B cell (primary cell): ENCODE measurements at regions not wholly inside any gene's neighbourhood (a gene's known extent, or its start where the extent isn't known, plus 50 kb on each side); places are given as distances from the start of the nearest gene placed in this dataset.
A peak's percentile ranks its signal among the peaks of the same experiment; 100 is the strongest.

Source experiments
- ATAC-seq: fragments of 200-7000 bp; cut with Tn5 transposase; one replicate; pipeline ENCODE4 v1.10.0; 2021; ENCODE audit warnings: low read depth, mild to moderate bottlenecking, moderate number of reproducible peaks, moderate library complexity
- CTCF ChIA-PET: fragments of 350-600 bp; sonication (Branson Sonifier 250); formaldehyde crosslinking; loops from one replicate; lab custom pipeline; 2021; ENCODE audit warnings: antibody characterized with exemption, inconsistent platforms; lab: Charles Lee
- POLR2A ChIA-PET: fragments of 350-600 bp; sonication (Branson Sonifier 250); formaldehyde crosslinking; loops from one replicate; lab custom pipeline; 2021; ENCODE audit warnings: antibody characterized with exemption; lab: Charles Lee
- DNase-seq: peaks from one replicate; pipeline ENCODE4 v3.0.0; 2013
- H2AFZ ChIP-seq: 2 replicates; pipeline ENCODE4 v1.6.1; 2012; ENCODE audit warnings: mild to moderate bottlenecking, low read depth, low read length; ENCODE audit not compliant: insufficient read depth, poor library complexity, severe bottlenecking
- H3K27ac ChIP-seq, 2 donors: 1 replicate in 1 of 2; 2 replicates in 1 of 2; pipeline ENCODE4 v1.5.1; 2012 to 2013; ENCODE audit warnings: low read length in 2 of 2, mild to moderate bottlenecking in 2 of 2, moderate library complexity in 1 of 2
- H3K27me3 ChIP-seq, 4 experiments: fragments of 200-600 bp in 1 of 4; sonication (generic) in 1 of 4; replicated peaks in 1 of 4; 1 replicate in 2 of 4; 2 replicates in 2 of 4; pipeline versions ENCODE4 v1.6.1 to v1.7.0; 2013 to 2016; ENCODE audit warnings: low read length in 3 of 4, mild to moderate bottlenecking in 2 of 4, mixed read lengths in 1 of 4, moderate library complexity in 1 of 4; ENCODE audit not compliant: insufficient read depth in 4 of 4, control insufficient read depth in 3 of 4; ENCODE audit errors: control extremely low read depth in 1 of 4
- H3K36me3 ChIP-seq, 2 experiments: replicated peaks in 1 of 2; 1 replicate in 1 of 2; 2 replicates in 1 of 2; pipeline versions ENCODE4 v1.6.1 to v1.7.1; 2013; ENCODE audit warnings: low read length in 1 of 2; ENCODE audit not compliant: insufficient read depth in 2 of 2, control insufficient read depth in 1 of 2; ENCODE audit errors: control extremely low read depth in 1 of 2, extremely low read depth in 1 of 2
- H3K4me1 ChIP-seq, 2 donors: fragments of 200-600 bp in 1 of 2; sonication (generic) in 1 of 2; 1 replicate in 1 of 2; 2 replicates in 1 of 2; pipeline versions ENCODE4 v1.5.1 to v1.6.1; 2013 to 2017; ENCODE audit warnings: low read length in 2 of 2; ENCODE audit not compliant: control insufficient read depth in 2 of 2, insufficient read depth in 2 of 2
- H3K4me2 ChIP-seq: replicated peaks from 2 replicates; pipeline ENCODE3; 2012; ENCODE audit warnings: mild to moderate bottlenecking, low read depth, low read length; ENCODE audit not compliant: poor library complexity, severe bottlenecking
- H3K4me3 ChIP-seq, 5 experiments: fragments of 200-600 bp in 1 of 5; sonication (generic) in 1 of 5; 1 replicate in 3 of 5; 2 replicates in 2 of 5; pipeline versions ENCODE4 v1.5.1 to v1.7.0; 2011 to 2016; ENCODE audit warnings: low read length in 4 of 5, mild to moderate bottlenecking in 4 of 5, low read depth in 2 of 5, control low read depth in 1 of 5, moderate library complexity in 1 of 5; ENCODE audit not compliant: insufficient read depth in 1 of 5; ENCODE audit errors: control extremely low read depth in 1 of 5, extremely low read depth in 1 of 5
- H3K79me2 ChIP-seq: fragments of 200-600 bp; sonication (generic); one replicate; pipeline ENCODE4 v1.6.0; 2016; ENCODE audit warnings: low read length; ENCODE audit not compliant: control insufficient read depth, insufficient read depth
- H3K9ac ChIP-seq: fragments of 200-600 bp; sonication (generic); 2 replicates; pipeline ENCODE4 v1.6.1; 2017; ENCODE audit warnings: mild to moderate bottlenecking, low read length, moderate library complexity
- H3K9me3 ChIP-seq, 3 donors: one replicate each; pipeline versions ENCODE4 v1.6.1 to v1.7.1; 2013; ENCODE audit warnings: low read length in 2 of 3; ENCODE audit not compliant: control insufficient read depth in 2 of 3, insufficient read depth in 1 of 3; ENCODE audit errors: control extremely low read depth in 1 of 3
- H4K20me1 ChIP-seq: 2 replicates; pipeline ENCODE4 v1.6.0; 2012; ENCODE audit warnings: mild to moderate bottlenecking, low read length; ENCODE audit not compliant: insufficient read depth, control insufficient read depth, poor library complexity, severe bottlenecking
- H3K27ac Mint-ChIP-seq: one replicate; pipeline ENCODE4 v1.8.0; 2021; ENCODE audit warnings: mixed read lengths
- H3K27me3 Mint-ChIP-seq: one replicate; pipeline ENCODE4 v1.8.0; 2021; ENCODE audit warnings: mixed read lengths
- H3K4me1 Mint-ChIP-seq: one replicate; pipeline ENCODE4 v1.8.0; 2021; ENCODE audit warnings: mixed read lengths
- H3K4me3 Mint-ChIP-seq: one replicate; pipeline ENCODE4 v1.8.0; 2021; ENCODE audit warnings: mixed read lengths
- H3K9me3 Mint-ChIP-seq: one replicate; pipeline ENCODE4 v1.8.0; 2022; ENCODE audit warnings: mixed read lengths; ENCODE audit not compliant: insufficient read depth
- EZH2 ChIP-seq: IDR thresholded peaks from 2 replicates; pipeline ENCODE4 v1.6.1; 2012; ENCODE audit warnings: borderline replicate concordance, low read depth, mild to moderate bottlenecking, moderate library complexity, low read length; ENCODE audit not compliant: insufficient read depth, poor library complexity, severe bottlenecking
- WGBS: methylation state at CpG from one replicate; pipeline ENCODE4 v1.1.5; 2013; ENCODE audit warnings: missing lambda C conversion rate; ENCODE audit not compliant: insufficient coverage; 5-methylcytosine and 5-hydroxymethylcytosine counted together
- intact Hi-C: fragments of 100-400 bp; cut with micrococcal nuclease; formaldehyde crosslinking; loops from one replicate; pipeline ENCODE4 v1.10.0; 2022
- TF ChIP-seq, protein P1 (sequence below): fragments of 200-600 bp; IDR thresholded peaks from one replicate; pipeline ENCODE4 v1.8.0; 2022; ENCODE audit warnings: antibody characterized with exemption, mild to moderate bottlenecking

DNA sequence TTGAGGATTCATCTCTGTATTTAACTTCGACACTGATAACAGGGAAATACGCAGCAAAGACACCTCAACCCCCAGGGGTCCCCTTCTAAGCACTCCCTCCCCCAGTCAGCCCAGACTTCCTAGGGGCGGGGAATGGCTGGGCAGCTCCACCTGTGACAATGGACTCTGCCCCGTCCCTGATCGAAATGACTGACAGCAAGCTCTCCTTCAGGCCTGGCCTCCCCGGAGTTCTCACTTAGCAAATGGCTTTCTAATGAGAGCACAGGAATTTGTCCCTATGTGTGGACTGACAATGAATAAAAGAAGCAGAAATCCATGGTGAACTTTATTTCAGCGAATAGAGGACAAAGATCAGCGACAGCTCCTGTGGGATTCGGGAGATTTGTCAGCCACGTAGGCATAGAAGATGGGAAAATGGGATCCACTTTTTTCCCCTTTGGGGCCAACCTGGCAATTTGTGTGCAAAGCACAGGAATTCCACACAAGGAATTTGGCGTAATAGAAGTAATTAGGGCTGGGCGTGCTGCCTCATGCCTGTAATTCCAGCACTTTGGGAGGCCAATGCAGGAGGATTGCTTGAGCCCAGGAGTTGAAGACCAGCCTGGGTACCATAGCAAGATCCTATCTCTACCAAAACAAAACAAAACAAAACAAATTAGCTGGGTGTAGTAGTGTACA lies 63.8 kb downstream of the TNFAIP2 start:
- POLR2A ChIA-PET = no interaction called here

DNA sequence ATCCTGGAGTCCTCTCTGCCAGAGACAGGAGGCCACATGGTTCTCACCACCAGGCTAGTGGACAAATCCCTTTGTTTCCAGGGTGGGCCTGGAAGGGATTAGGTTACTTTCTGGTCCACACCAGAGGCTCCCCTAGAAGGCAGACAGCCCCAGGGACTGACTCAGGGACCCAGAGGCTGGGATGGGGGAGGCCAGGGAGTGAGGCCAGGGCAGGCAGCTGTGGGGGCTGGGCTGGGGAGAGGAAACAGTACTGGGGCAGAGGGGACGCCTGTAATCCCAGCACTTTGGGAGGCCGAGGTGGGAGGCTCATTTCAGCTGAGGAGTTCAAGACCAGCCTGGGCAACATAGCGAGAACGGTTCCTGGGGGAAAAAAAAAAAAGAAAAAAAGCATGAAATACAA lies 64.7 kb downstream of the TNFAIP2 start:
- no peak overlapping the region for H3K4me3 ChIP-seq
- no peak overlapping the region for H2AFZ ChIP-seq
- ChIA-PET POLR2A (no interaction called here), CTCF (interaction anchor here (1.3 to 1.5 kb wide), 2 partner anchors 13 to 83 kb away, joined by 3 to 8 read pairs; no protein-coding TSS in a partner anchor)
- peaks cover 0 to 30% (median 19%) of the 10 kb centered on the region in 4 experiments for H3K27me3 ChIP-seq
- H3K27ac ChIP-seq = no peak overlapping the region
- H3K4me1 ChIP-seq = peaks cover 3 to 14% of the 10 kb centered on the region in 2 donors
- DNase-seq = no peak
- 84% methylated on average over 2 of the region's 4 CpGs for WGBS
- intact Hi-C loops = loop anchor here (10.0 kb wide), 1 partner anchor 493 kb away; no protein-coding TSS in a partner anchor
- H3K79me2 ChIP-seq = no peaks in the 10 kb centered on the region
- Mint-ChIP-seq H3K4me1 (peaks cover 13% of the 10 kb centered on the region), H3K9me3 (no peaks in the 10 kb centered on the region), H3K27me3 (peaks cover 60% of the 10 kb centered on the region), H3K27ac (no peak overlapping the region), H3K4me3 (peak overlapping the region; percentile 24)
- no peak overlapping the region for H3K9ac ChIP-seq
- peaks cover 0 to 6% (median 0%) of the 10 kb centered on the region in 3 donors for H3K9me3 ChIP-seq
- no peak overlapping the region for H3K4me2 ChIP-seq
- H3K36me3 ChIP-seq = no peaks in the 10 kb centered on the region
- no peaks in the 10 kb centered on the region for H4K20me1 ChIP-seq
- TF ChIP-seq EZH2 = no peak
- TF ChIP-seq, protein P1, sequence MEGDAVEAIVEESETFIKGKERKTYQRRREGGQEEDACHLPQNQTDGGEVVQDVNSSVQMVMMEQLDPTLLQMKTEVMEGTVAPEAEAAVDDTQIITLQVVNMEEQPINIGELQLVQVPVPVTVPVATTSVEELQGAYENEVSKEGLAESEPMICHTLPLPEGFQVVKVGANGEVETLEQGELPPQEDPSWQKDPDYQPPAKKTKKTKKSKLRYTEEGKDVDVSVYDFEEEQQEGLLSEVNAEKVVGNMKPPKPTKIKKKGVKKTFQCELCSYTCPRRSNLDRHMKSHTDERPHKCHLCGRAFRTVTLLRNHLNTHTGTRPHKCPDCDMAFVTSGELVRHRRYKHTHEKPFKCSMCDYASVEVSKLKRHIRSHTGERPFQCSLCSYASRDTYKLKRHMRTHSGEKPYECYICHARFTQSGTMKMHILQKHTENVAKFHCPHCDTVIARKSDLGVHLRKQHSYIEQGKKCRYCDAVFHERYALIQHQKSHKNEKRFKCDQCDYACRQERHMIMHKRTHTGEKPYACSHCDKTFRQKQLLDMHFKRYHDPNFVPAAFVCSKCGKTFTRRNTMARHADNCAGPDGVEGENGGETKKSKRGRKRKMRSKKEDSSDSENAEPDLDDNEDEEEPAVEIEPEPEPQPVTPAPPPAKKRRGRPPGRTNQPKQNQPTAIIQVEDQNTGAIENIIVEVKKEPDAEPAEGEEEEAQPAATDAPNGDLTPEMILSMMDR = no peak
- no peak for ATAC-seq

More for the DNA sequence above, 63.8 kb downstream of the TNFAIP2 start:
- CTCF ChIA-PET = interaction anchor here (0.8 to 7.9 kb wide), 7 partner anchors 10 to 493 kb away, joined by 3 to 61 read pairs (median 3); no protein-coding TSS in a partner anchor
- intact Hi-C loops = loop anchor here (10.0 kb wide), 1 partner anchor 492 kb away; no protein-coding TSS in a partner anchor
- Histone ChIP-seq H3K4me3 (no peak overlapping the region), H3K36me3 (no peaks in the 10 kb centered on the region), H2AFZ (no peak overlapping the region), H3K4me1 (peaks cover 3 to 14% of the 10 kb centered on the region in 2 donors), H4K20me1 (no peaks in the 10 kb centered on the region), H3K27ac (no peak overlapping the region), H3K9ac (no peak overlapping the region), H3K9me3 (no peaks in the 10 kb centered on the region), H3K79me2 (no peaks in the 10 kb centered on the region), H3K27me3 (peaks cover 0 to 30% (median 19%) of the 10 kb centered on the region in 4 experiments), H3K4me2 (no peak overlapping the region)
- ATAC-seq = no peak
- Mint-ChIP-seq H3K27ac (no peak overlapping the region), H3K4me3 (no peak overlapping the region), H3K27me3 (peaks cover 55% of the 10 kb centered on the region), H3K9me3 (no peaks in the 10 kb centered on the region), H3K4me1 (peaks cover 13% of the 10 kb centered on the region)
- WGBS = 79% methylated on average over 11 of the region's 12 CpGs
- no peak for TF ChIP-seq EZH2
- TF ChIP-seq, protein P1 = no peak
- DNase-seq = no peak
